Activated CD4-positive, alpha-beta T cell treated with anti-CD3 and anti-CD28 coated beads, Interleukin-2, amount 10 ng/mL, durations not matched to agents 7 days and 5 days (primary cell): ENCODE measurements at regions not wholly inside any gene's neighbourhood (a gene's known extent, or its start where the extent isn't known, plus 50 kb on each side); places are given as distances from the start of the nearest gene placed in this dataset.

Experiments used
- CTCF ChIA-PET: fragments of 350-600 bp; sonication (Branson Sonifier 250); formaldehyde crosslinking; loops from one replicate; lab custom pipeline; 2021; ENCODE audit warnings: antibody characterized with exemption; lab: Charles Lee
- POLR2A ChIA-PET: fragments of 350-600 bp; sonication (Branson Sonifier 250); formaldehyde crosslinking; loops from one replicate; lab custom pipeline; 2021; ENCODE audit warnings: antibody characterized with exemption; lab: Charles Lee
- DNase-seq: peaks from one replicate; pipeline ENCODE4 v3.0.0-alpha.2; 2020
- H3K27ac Mint-ChIP-seq: one replicate; pipeline ENCODE4 v1.8.0; 2021; ENCODE audit warnings: mild to moderate bottlenecking, moderate library complexity, mixed read lengths
- H3K27me3 Mint-ChIP-seq: one replicate; pipeline ENCODE4 v1.8.0; 2021; ENCODE audit warnings: mixed read lengths
- H3K36me3 Mint-ChIP-seq: one replicate; pipeline ENCODE4 v1.8.0; 2021; ENCODE audit warnings: low read depth, mixed read lengths
- H3K4me1 Mint-ChIP-seq: one replicate; pipeline ENCODE4 v1.8.0; 2021; ENCODE audit warnings: mixed read lengths
- H3K4me3 Mint-ChIP-seq: one replicate; pipeline ENCODE4 v1.8.0; 2021; ENCODE audit warnings: mild to moderate bottlenecking, moderate library complexity, mixed read lengths
- H3K9me3 Mint-ChIP-seq: one replicate; pipeline ENCODE4 v1.8.0; 2021; ENCODE audit warnings: mixed read lengths

GRCh38 chr7:25379351-25380300 lies 151.3 kb upstream of the NPVF start:
- POLR2A ChIA-PET, result no interaction called here

GRCh38 chr7:25381818-25382589 lies 153.7 kb upstream of the NPVF start:
- Mint-ChIP-seq H3K4me3 (no peak overlapping the region), H3K27ac (no peak overlapping the region), H3K27me3 (peaks cover 7% of the 10 kb centered on the region), H3K4me1 (no peaks in the 10 kb centered on the region), H3K9me3 (no peaks in the 10 kb centered on the region), H3K36me3 (no peaks in the 10 kb centered on the region)
- ChIA-PET CTCF (interaction anchor here (0.6 kb wide), 1 partner anchor 890 kb away, joined by 3 read pairs; no protein-coding TSS in a partner anchor), POLR2A (no interaction called here)
- DNase-seq, result no peak

More at GRCh38 chr7:25379351-25380300, 151.3 kb upstream of the NPVF start:
- Mint-ChIP-seq H3K27me3 (peaks cover 17% of the 10 kb centered on the region), H3K9me3 (no peaks in the 10 kb centered on the region), H3K4me1 (no peaks in the 10 kb centered on the region), H3K36me3 (no peaks in the 10 kb centered on the region), H3K27ac (no peak overlapping the region), H3K4me3 (no peak overlapping the region)
- CTCF ChIA-PET, result no interaction called here
- DNase-seq, result no peak

- Mint-ChIP-seq H3K4me1 (no peaks in the 10 kb centered on the region), H3K27ac (no peak overlapping the region), H3K27me3 (peaks cover 7% of the 10 kb centered on the region), H3K9me3 (no peaks in the 10 kb centered on the region), H3K36me3 (no peaks in the 10 kb centered on the region), H3K4me3 (no peak overlapping the region)
- no peak for DNase-seq
- ChIA-PET CTCF (no interaction called here), POLR2A (no interaction called here)
Measured at GRCh38 chr7:25382869-25383268, 154.6 kb upstream of the NPVF start.

GRCh38 chr7:25383402-25383801 lies 155.1 kb upstream of the NPVF start:
- Mint-ChIP-seq H3K4me3 (no peak overlapping the region), H3K27ac (no peak overlapping the region), H3K4me1 (no peaks in the 10 kb centered on the region), H3K27me3 (peaks cover 7% of the 10 kb centered on the region), H3K36me3 (no peaks in the 10 kb centered on the region), H3K9me3 (no peaks in the 10 kb centered on the region)
- DNase-seq, result no peak
- ChIA-PET CTCF (no interaction called here), POLR2A (no interaction called here)

GRCh38 chr7:25384788-25385505 lies 156.7 kb upstream of the NPVF start:
- Mint-ChIP-seq H3K27me3 (peaks cover 7% of the 10 kb centered on the region), H3K27ac (no peak overlapping the region), H3K9me3 (no peaks in the 10 kb centered on the region), H3K4me1 (no peaks in the 10 kb centered on the region), H3K4me3 (no peak overlapping the region), H3K36me3 (no peaks in the 10 kb centered on the region)
- CTCF ChIA-PET, result no interaction called here
- DNase-seq, result no peak
- POLR2A ChIA-PET, result no interaction called here

- ChIA-PET POLR2A (no interaction called here), CTCF (interaction anchor here (0.6 to 1.5 kb wide), 2 partner anchors 27 to 787 kb away, joined by 3 read pairs; no protein-coding TSS in a partner anchor)
- Mint-ChIP-seq H3K9me3 (no peaks in the 10 kb centered on the region), H3K27me3 (peaks cover 12% of the 10 kb centered on the region), H3K4me1 (no peaks in the 10 kb centered on the region), H3K36me3 (no peaks in the 10 kb centered on the region), H3K27ac (no peak overlapping the region), H3K4me3 (no peak overlapping the region)
- no peak for DNase-seq
Measured at GRCh38 chr7:25385506-25386136, 157.3 kb upstream of the NPVF start.

- ChIA-PET POLR2A (no interaction called here), CTCF (interaction anchor here (1.5 kb wide), 1 partner anchor 26 kb away, joined by 3 read pairs; no protein-coding TSS in a partner anchor)
- Mint-ChIP-seq H3K9me3 (no peaks in the 10 kb centered on the region), H3K27me3 (peaks cover 12% of the 10 kb centered on the region), H3K4me3 (no peak overlapping the region), H3K36me3 (no peaks in the 10 kb centered on the region), H3K27ac (no peak overlapping the region), H3K4me1 (no peaks in the 10 kb centered on the region)
- DNase-seq, result no peak
Measured at GRCh38 chr7:25386311-25386744, 158.0 kb upstream of the NPVF start.

- no peak overlapping the region for H3K4me3 Mint-ChIP-seq
- H3K4me1 Mint-ChIP-seq, result no peaks in the 10 kb centered on the region
- no peaks in the 10 kb centered on the region for H3K9me3 Mint-ChIP-seq
- POLR2A ChIA-PET, result no interaction called here
- CTCF ChIA-PET, result no interaction called here
- no peak for DNase-seq
- H3K27me3 Mint-ChIP-seq, result peaks cover 6% of the 10 kb centered on the region
- H3K27ac Mint-ChIP-seq, result no peak overlapping the region
- H3K36me3 Mint-ChIP-seq, result no peaks in the 10 kb centered on the region
Measured at GRCh38 chr7:25388681-25389080, 160.4 kb upstream of the NPVF start.

- peak; percentile 35 for DNase-seq
- H3K27me3 Mint-ChIP-seq, result peaks cover 9% of the 10 kb centered on the region
- ChIA-PET CTCF (interaction anchor here (1.1 kb wide), 1 partner anchor 128 kb away, joined by 4 read pairs; no protein-coding TSS in a partner anchor), POLR2A (no interaction called here)
- no peaks in the 10 kb centered on the region for H3K9me3 Mint-ChIP-seq
- H3K4me1 Mint-ChIP-seq, result no peaks in the 10 kb centered on the region
- H3K36me3 Mint-ChIP-seq, result no peaks in the 10 kb centered on the region
- H3K27ac Mint-ChIP-seq, result no peak overlapping the region
- H3K4me3 Mint-ChIP-seq, result no peak overlapping the region
Measured at GRCh38 chr7:25389489-25390106, 161.3 kb upstream of the NPVF start.

- no peak for DNase-seq
- ChIA-PET CTCF (interaction anchor here (1.2 to 1.4 kb wide), 3 partner anchors 131 to 176 kb away, joined by 3 to 4 read pairs (median 3); no protein-coding TSS in a partner anchor), POLR2A (no interaction called here)
- no peaks in the 10 kb centered on the region for H3K9me3 Mint-ChIP-seq
- no peak overlapping the region for H3K4me3 Mint-ChIP-seq
- no peaks in the 10 kb centered on the region for H3K4me1 Mint-ChIP-seq
- peaks cover 9% of the 10 kb centered on the region for H3K27me3 Mint-ChIP-seq
- no peak overlapping the region for H3K27ac Mint-ChIP-seq
- no peaks in the 10 kb centered on the region for H3K36me3 Mint-ChIP-seq
Measured at GRCh38 chr7:25391295-25391861, 163.1 kb upstream of the NPVF start.

GRCh38 chr7:25391961-25392587 lies 163.8 kb upstream of the NPVF start:
- Mint-ChIP-seq H3K36me3 (no peaks in the 10 kb centered on the region), H3K4me1 (no peaks in the 10 kb centered on the region), H3K27me3 (peaks cover 9% of the 10 kb centered on the region), H3K27ac (no peak overlapping the region), H3K4me3 (no peak overlapping the region), H3K9me3 (no peaks in the 10 kb centered on the region)
- no peak for DNase-seq
- POLR2A ChIA-PET, result no interaction called here
- CTCF ChIA-PET, result interaction anchor here (1.2 to 1.4 kb wide), 3 partner anchors 131 to 176 kb away, joined by 3 to 4 read pairs (median 3); no protein-coding TSS in a partner anchor
